Astrocyte (in vitro differentiated cells and primary cell): ENCODE measurements at regions not wholly inside any gene's neighbourhood (a gene's known extent, or its start where the extent isn't known, plus 50 kb on each side); places are given as distances from the start of the nearest gene placed in this dataset.

Source experiments
- EZH2 ChIP-seq: IDR thresholded peaks from 2 replicates; pipeline ENCODE4 v1.6.1; 2012; ENCODE audit warnings: mild to moderate bottlenecking, low read length, inconsistent platforms; ENCODE audit not compliant: insufficient read depth
- TF ChIP-seq, protein P1 (sequence below): IDR thresholded peaks from 2 replicates; pipeline ENCODE4 v1.5.1; 2011; ENCODE audit warnings: low read depth, mild to moderate bottlenecking, inconsistent platforms, low read length, moderate library complexity; ENCODE audit not compliant: insufficient read depth

DNA sequence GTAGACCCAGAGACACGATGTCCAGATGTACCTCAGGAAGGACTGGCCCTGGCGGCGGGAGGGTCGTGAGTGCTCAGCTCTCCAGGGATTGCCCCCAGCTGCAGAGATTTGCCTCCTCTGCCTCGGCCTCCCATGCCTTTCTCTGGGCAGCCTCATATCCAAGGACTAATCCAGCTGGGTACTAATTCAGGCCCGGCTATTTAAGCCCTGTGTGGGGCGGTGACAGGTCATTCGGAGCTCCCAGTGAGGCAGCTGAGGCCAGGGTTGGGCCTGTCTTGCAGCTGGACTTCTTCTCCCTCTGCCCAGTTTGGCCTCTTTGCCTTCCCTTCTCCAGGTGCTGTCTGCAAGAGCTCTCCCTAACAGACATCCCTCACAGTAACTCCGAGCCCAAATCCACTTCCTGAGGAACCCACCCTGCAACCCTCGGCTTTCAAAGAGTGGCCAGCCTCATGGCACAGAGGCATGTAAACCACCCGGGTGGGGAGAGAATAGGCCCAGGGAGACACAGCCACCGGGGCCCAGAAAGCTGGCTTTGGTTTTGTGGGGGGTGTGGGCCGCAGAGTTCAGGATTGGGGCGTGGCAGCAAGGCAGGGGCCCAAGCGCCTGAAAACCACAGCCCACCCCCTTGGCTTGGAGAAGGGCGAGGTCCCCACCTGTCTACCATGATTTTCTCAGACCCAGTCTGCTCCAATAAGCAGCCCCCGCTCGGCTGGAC lies 85.8 kb downstream of the PPCDC start:
- TF ChIP-seq, protein P1, sequence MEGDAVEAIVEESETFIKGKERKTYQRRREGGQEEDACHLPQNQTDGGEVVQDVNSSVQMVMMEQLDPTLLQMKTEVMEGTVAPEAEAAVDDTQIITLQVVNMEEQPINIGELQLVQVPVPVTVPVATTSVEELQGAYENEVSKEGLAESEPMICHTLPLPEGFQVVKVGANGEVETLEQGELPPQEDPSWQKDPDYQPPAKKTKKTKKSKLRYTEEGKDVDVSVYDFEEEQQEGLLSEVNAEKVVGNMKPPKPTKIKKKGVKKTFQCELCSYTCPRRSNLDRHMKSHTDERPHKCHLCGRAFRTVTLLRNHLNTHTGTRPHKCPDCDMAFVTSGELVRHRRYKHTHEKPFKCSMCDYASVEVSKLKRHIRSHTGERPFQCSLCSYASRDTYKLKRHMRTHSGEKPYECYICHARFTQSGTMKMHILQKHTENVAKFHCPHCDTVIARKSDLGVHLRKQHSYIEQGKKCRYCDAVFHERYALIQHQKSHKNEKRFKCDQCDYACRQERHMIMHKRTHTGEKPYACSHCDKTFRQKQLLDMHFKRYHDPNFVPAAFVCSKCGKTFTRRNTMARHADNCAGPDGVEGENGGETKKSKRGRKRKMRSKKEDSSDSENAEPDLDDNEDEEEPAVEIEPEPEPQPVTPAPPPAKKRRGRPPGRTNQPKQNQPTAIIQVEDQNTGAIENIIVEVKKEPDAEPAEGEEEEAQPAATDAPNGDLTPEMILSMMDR = no peak
- TF ChIP-seq EZH2 = no peak
